H1 (cell line): ENCODE measurements at regions not wholly inside any gene's neighbourhood (a gene's known extent, or its start where the extent isn't known, plus 50 kb on each side); places are given as distances from the start of the nearest gene placed in this dataset.

ENCODE experiments used
- CTCF ChIA-PET: fragments of 300-600 bp; sonication (Branson Sonifier 250); formaldehyde crosslinking; loops from one replicate; lab custom pipeline; 2021; ENCODE audit not compliant: partially characterized antibody; lab: Charles Lee
- POLR2A ChIA-PET: fragments of 300-600 bp; sonication (Branson Sonifier 250); formaldehyde crosslinking; loops from one replicate; lab custom pipeline; 2021; ENCODE audit warnings: inconsistent platforms; ENCODE audit not compliant: partially characterized antibody; lab: Charles Lee
- DNase-seq, 2 experiments: peaks; one replicate each; pipeline versions ENCODE4 v3.0.0 to v3.0.0-alpha.2; 2010 to 2022; ENCODE audit warnings: low spot score in 2 of 2, low read depth in 1 of 2, mixed read lengths in 1 of 2
- FAIRE-seq: peaks from 2 replicates; lab custom pipeline; 2011; peaks lifted over from hg19 to GRCh38; lab: Jason Lieb, UNC
- H2AFZ ChIP-seq: 2 replicates; pipeline ENCODE4 v1.8.1; 2012; ENCODE audit warnings: low read length, inconsistent platforms
- H2AK5ac ChIP-seq: 2 replicates; pipeline ENCODE4 v1.6.1; 2013; ENCODE audit warnings: low read depth, low read length
- H2BK120ac ChIP-seq: replicated peaks from 2 replicates; pipeline ENCODE3; 2013; ENCODE audit warnings: low read depth, low read length, inconsistent platforms
- H2BK12ac ChIP-seq: 2 replicates; pipeline ENCODE4 v1.6.1; 2013; ENCODE audit warnings: low read depth, low read length
- H2BK15ac ChIP-seq: 2 replicates; pipeline ENCODE4 v1.6.1; 2013; ENCODE audit warnings: low read length
- H2BK20ac ChIP-seq: 2 replicates; pipeline ENCODE4 v1.6.1; 2013; ENCODE audit warnings: low read length
- H2BK5ac ChIP-seq: 2 replicates; pipeline ENCODE4 v1.6.1; 2013; ENCODE audit warnings: low read depth, low read length
- H3K14ac ChIP-seq: 2 replicates; pipeline ENCODE4 v1.6.1; 2013; ENCODE audit warnings: inconsistent platforms; ENCODE audit not compliant: insufficient read length
- H3K18ac ChIP-seq: 2 replicates; pipeline ENCODE4 v1.6.1; 2013; ENCODE audit warnings: low read length; ENCODE audit errors: extremely low read depth
- H3K23ac ChIP-seq: 2 replicates; pipeline ENCODE4 v1.6.1; 2013; ENCODE audit warnings: inconsistent platforms; ENCODE audit not compliant: insufficient read length
- H3K23me2 ChIP-seq: 2 replicates; pipeline ENCODE4 v1.6.1; 2013; ENCODE audit warnings: low read depth, low read length
- H3K27ac ChIP-seq: 2 replicates; pipeline ENCODE4 v1.6.1; 2011; ENCODE audit warnings: low read depth, low read length, inconsistent platforms
- H3K27me3 ChIP-seq, 4 experiments: replicated peaks in 1 of 4; 1 replicate in 1 of 4; 2 replicates in 3 of 4; pipeline versions ENCODE4 v1.6.1 to v1.8.1; 2011 to 2013; ENCODE audit warnings: low read length in 3 of 4, mild to moderate bottlenecking in 3 of 4, inconsistent platforms in 2 of 4, mixed read lengths in 2 of 4, moderate library complexity in 1 of 4; ENCODE audit not compliant: control insufficient read depth in 3 of 4, insufficient read depth in 3 of 4; ENCODE audit errors: extremely low read depth in 1 of 4
- H3K36me3 ChIP-seq, 4 experiments: 2 replicates each; pipeline versions ENCODE4 v1.6.1 to v1.8.1; 2011 to 2013; ENCODE audit warnings: mild to moderate bottlenecking in 4 of 4, low read length in 3 of 4, moderate library complexity in 2 of 4, control low read depth in 1 of 4, inconsistent platforms in 1 of 4; ENCODE audit not compliant: insufficient read depth in 4 of 4, control insufficient read depth in 2 of 4
- H3K4ac ChIP-seq: replicated peaks from 2 replicates; pipeline ENCODE3; 2013; ENCODE audit warnings: low read length, low read depth, mixed read lengths, inconsistent platforms; ENCODE audit not compliant: insufficient read length
- H3K4me1 ChIP-seq, 4 experiments: replicated peaks in 1 of 4; 1 replicate in 1 of 4; 2 replicates in 3 of 4; pipeline versions ENCODE4 v1.6.1 to v1.8.1; 2011 to 2013; ENCODE audit warnings: low read length in 3 of 4, inconsistent platforms in 2 of 4, mixed read lengths in 1 of 4; ENCODE audit not compliant: insufficient read depth in 4 of 4, control insufficient read depth in 3 of 4
- H3K4me2 ChIP-seq, 2 experiments: 2 replicates each; pipeline versions ENCODE4 v1.6.1 to v1.8.1; 2011 to 2013; ENCODE audit warnings: low read depth in 2 of 2, low read length in 2 of 2, control low read depth in 1 of 2, inconsistent platforms in 1 of 2, mild to moderate bottlenecking in 1 of 2; ENCODE audit not compliant: insufficient read depth in 1 of 2
- H3K4me3 ChIP-seq, 4 experiments: fragments of 200-600, 300-600 bp in 1 of 4; sonication (generic), shearing (Covaris generic), sonication (Bioruptor Twin) in 1 of 4; 2 replicates each; pipeline versions ENCODE4 v1.5.1 to v1.8.1; 2011 to 2016; ENCODE audit warnings: low read length in 4 of 4, low read depth in 3 of 4, control low read depth in 2 of 4, inconsistent platforms in 2 of 4, mild to moderate bottlenecking in 2 of 4, mixed read lengths in 1 of 4, moderate library complexity in 1 of 4; ENCODE audit not compliant: insufficient read depth in 2 of 4; ENCODE audit errors: extremely low read depth in 1 of 4
- H3K56ac ChIP-seq: replicated peaks from 2 replicates; pipeline ENCODE3; 2013; ENCODE audit warnings: low read depth, mild to moderate bottlenecking, mixed read lengths, low read length, inconsistent platforms; ENCODE audit not compliant: insufficient read length
- H3K79me1 ChIP-seq: 2 replicates; pipeline ENCODE4 v1.6.1; 2013; ENCODE audit warnings: low read depth, low read length, control low read depth
- H3K79me2 ChIP-seq, 2 experiments: 2 replicates each; pipeline versions ENCODE4 v1.6.1 to v1.8.1; 2012 to 2013; ENCODE audit warnings: low read length in 2 of 2, mild to moderate bottlenecking in 2 of 2, inconsistent platforms in 1 of 2; ENCODE audit not compliant: insufficient read depth in 2 of 2, control insufficient read depth in 1 of 2
- H3K9ac ChIP-seq, 4 experiments: replicated peaks in 1 of 4; 1 replicate in 1 of 4; 2 replicates in 3 of 4; pipeline versions ENCODE4 v1.6.1 to v1.8.1; 2011 to 2013; ENCODE audit warnings: low read depth in 3 of 4, low read length in 3 of 4, control low read depth in 2 of 4, mild to moderate bottlenecking in 2 of 4, moderate library complexity in 2 of 4, inconsistent platforms in 1 of 4; ENCODE audit errors: extremely low read depth in 1 of 4
- H3K9me3 ChIP-seq, 2 experiments: 2 replicates each; pipeline versions ENCODE4 v1.6.1 to v1.8.1; 2012 to 2013; ENCODE audit warnings: mild to moderate bottlenecking in 2 of 2, moderate library complexity in 2 of 2, control low read depth in 1 of 2, inconsistent platforms in 1 of 2, low read depth in 1 of 2, low read length in 1 of 2, mixed read lengths in 1 of 2; ENCODE audit not compliant: insufficient read depth in 2 of 2
- H4K20me1 ChIP-seq, 2 experiments: replicated peaks in 1 of 2; 2 replicates each; pipeline versions ENCODE3 to v1.8.1; 2011 to 2013; ENCODE audit warnings: inconsistent platforms in 2 of 2, low read length in 2 of 2, mild to moderate bottlenecking in 1 of 2; ENCODE audit not compliant: insufficient read depth in 2 of 2, control insufficient read depth in 1 of 2
- H4K5ac ChIP-seq: 2 replicates; pipeline ENCODE4 v1.6.1; 2013; ENCODE audit warnings: low read length, low read depth, mixed read lengths, inconsistent platforms; ENCODE audit not compliant: insufficient read length
- H4K8ac ChIP-seq: 2 replicates; pipeline ENCODE4 v1.8.0; 2013; ENCODE audit warnings: mild to moderate bottlenecking, moderate library complexity, low read length, inconsistent platforms; ENCODE audit not compliant: insufficient read depth; ENCODE audit errors: extremely low read depth
- H4K91ac ChIP-seq: replicated peaks from 2 replicates; pipeline ENCODE3; 2013; ENCODE audit warnings: low read length, mixed read lengths, inconsistent platforms; ENCODE audit not compliant: insufficient read length
- CEBPB ChIP-seq: IDR thresholded peaks from 2 replicates; pipeline ENCODE4 v1.6.1; 2012; ENCODE audit warnings: low read depth, low read length
- CHD1 ChIP-seq: IDR thresholded peaks from 2 replicates; pipeline ENCODE4 v1.6.1; 2012; ENCODE audit warnings: low read depth, low read length, improper control_type of control experiment
- EGR1 ChIP-seq: IDR thresholded peaks from 2 replicates; pipeline ENCODE4 v1.6.1; 2011; ENCODE audit warnings: low read depth, low read length, borderline replicate concordance
- GTF2F1 ChIP-seq: IDR thresholded peaks from 2 replicates; pipeline ENCODE4 v1.6.1; 2012; ENCODE audit warnings: low read depth, low read length, improper control_type of control experiment, borderline replicate concordance
- RFX5 ChIP-seq: IDR thresholded peaks from 2 replicates; pipeline ENCODE4 v1.6.1; 2011; ENCODE audit warnings: low read depth, low read length, improper control_type of control experiment, borderline replicate concordance
- SIN3A ChIP-seq, 2 experiments: IDR thresholded peaks in 1 of 2; conservative IDR thresholded peaks in 1 of 2; 2 replicates each; pipeline ENCODE4 v1.6.1; 2011 to 2012; ENCODE audit warnings: low read length in 2 of 2, improper control_type of control experiment in 1 of 2, low read depth in 1 of 2, mild to moderate bottlenecking in 1 of 2
- SIX5 ChIP-seq: IDR thresholded peaks from 2 replicates; pipeline ENCODE4 v1.6.1; 2011; ENCODE audit warnings: mild to moderate bottlenecking, low read depth, low read length
- SUZ12 ChIP-seq: fragments of 200-600 bp; sonication (generic); IDR thresholded peaks from 2 replicates; pipeline ENCODE4 v1.6.1; 2012; ENCODE audit warnings: mild to moderate bottlenecking, inconsistent platforms, low read length, moderate library complexity, mixed read lengths
- WGBS, 2 experiments: shearing (Covaris generic) in 1 of 2; methylation state at CpG; one replicate each; pipeline versions ENCODE4 v1.1.6 to v1.1.7; 2013 to 2015; ENCODE audit warnings: low lambda C conversion rate in 2 of 2, mixed read lengths in 2 of 2, inconsistent platforms in 1 of 2, low coverage in 1 of 2, missing lambda C conversion rate in 1 of 2; ENCODE audit not compliant: insufficient replicate concordance in 2 of 2, insufficient coverage in 1 of 2, insufficient read length in 1 of 2; ENCODE audit errors: extremely low coverage in 1 of 2, missing lambda C conversion rate in 1 of 2; 5-methylcytosine and 5-hydroxymethylcytosine counted together
- TF ChIP-seq, protein P1 (sequence below): IDR thresholded peaks from 2 replicates; pipeline ENCODE4 v1.6.1; 2011; ENCODE audit warnings: low read length, improper control_type of control experiment

DNA sequence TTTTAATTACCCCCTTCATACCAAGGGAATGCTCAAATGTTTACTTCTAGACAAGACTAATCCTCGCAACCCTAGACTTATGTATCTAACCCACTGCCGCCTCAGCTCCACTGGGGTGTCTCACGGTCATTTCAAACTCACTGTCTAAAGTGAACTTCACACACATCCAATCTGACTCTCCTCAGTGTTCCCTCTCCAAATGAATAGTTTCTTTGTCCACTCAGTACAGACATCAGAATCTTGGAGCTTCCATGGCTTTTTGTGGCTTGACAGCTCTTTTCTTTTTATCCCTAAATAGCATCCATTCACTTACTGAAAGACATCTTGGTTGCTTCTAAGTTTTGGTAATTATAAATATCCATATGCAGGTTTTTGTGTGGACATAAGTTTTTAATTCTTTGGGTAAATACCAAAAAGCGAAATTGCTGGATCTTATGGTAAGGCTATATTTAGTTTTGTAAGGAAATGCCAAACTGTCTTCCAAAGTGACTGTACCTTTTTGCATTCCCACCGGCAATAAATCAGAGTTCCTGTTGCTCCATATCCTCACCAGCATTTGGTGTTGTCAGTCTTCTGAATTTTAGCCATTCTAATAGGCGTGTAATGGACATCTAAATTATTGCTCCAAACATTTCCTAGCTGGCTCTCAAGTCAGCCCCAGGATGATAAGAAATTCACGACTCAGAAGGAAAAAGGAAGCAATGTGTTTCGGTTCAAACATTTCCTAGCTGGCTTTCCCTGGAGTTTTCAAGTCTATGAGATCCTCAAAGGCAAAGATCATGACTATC lies 73.1 kb downstream of the DNAAF9 start:
- Histone ChIP-seq H3K4me1 (no peaks in the 10 kb centered on the region), H3K27ac (no peak overlapping the region), H2BK120ac (no peak overlapping the region), H4K5ac (no peak overlapping the region), H3K9me3 (no peaks in the 10 kb centered on the region), H3K4me3 (no peak overlapping the region), H3K4ac (no peak overlapping the region), H4K91ac (no peak overlapping the region), H2AK5ac (no peak overlapping the region), H3K18ac (no peak overlapping the region), H3K36me3 (no peaks in the 10 kb centered on the region; a peak in 2 of 8 replicates), H3K4me2 (no peak overlapping the region), H4K20me1 (no peaks in the 10 kb centered on the region), H3K23me2 (no peaks in the 10 kb centered on the region), H3K9ac (no peak overlapping the region), H2BK20ac (no peak overlapping the region), H3K79me2 (no peaks in the 10 kb centered on the region), H3K27me3 (no peaks in the 10 kb centered on the region), H2BK15ac (no peak overlapping the region), H2BK12ac (no peak overlapping the region), H3K79me1 (no peaks in the 10 kb centered on the region), H2BK5ac (no peak overlapping the region), H3K56ac (no peak overlapping the region), H3K23ac (no peak overlapping the region), H2AFZ (no peak overlapping the region), H4K8ac (no peak overlapping the region), H3K14ac (no peak overlapping the region)
- no peak for DNase-seq
- no peak for FAIRE-seq
- ChIA-PET POLR2A (no interaction called here), CTCF (interaction anchor here (0.9 kb wide), 1 partner anchor 29 kb away, joined by 3 read pairs; no protein-coding TSS in a partner anchor)
- WGBS, 2 experiments, result 93% methylated on average over 8 of the region's 8 CpGs; no CpG with 5 or more reads in 1 of the 2 experiments
- TF ChIP-seq CHD1 (no peak), CEBPB (no peak), SIN3A (conservative IDR thresholded peaks at IDR 0.05 in 1 of 2, IDR thresholded peaks at IDR 0.05 in 1 of 2; ENCODE audit: low read depth in 1 of 2, low read length in 2 of 2) (no peak), SUZ12 (no peak), GTF2F1 (no peak), EGR1 (no peak), SIX5 (no peak), RFX5 (no peak)
- TF ChIP-seq, protein P1, sequence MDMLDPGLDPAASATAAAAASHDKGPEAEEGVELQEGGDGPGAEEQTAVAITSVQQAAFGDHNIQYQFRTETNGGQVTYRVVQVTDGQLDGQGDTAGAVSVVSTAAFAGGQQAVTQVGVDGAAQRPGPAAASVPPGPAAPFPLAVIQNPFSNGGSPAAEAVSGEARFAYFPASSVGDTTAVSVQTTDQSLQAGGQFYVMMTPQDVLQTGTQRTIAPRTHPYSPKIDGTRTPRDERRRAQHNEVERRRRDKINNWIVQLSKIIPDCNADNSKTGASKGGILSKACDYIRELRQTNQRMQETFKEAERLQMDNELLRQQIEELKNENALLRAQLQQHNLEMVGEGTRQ, result no peak
